ENCODE measurements at regions not wholly inside any gene's neighbourhood (a gene's known extent, or its start where the extent isn't known, plus 50 kb on each side); places are given as distances from the start of the nearest gene placed in this dataset.
A peak's percentile ranks its signal among the peaks of the same experiment; 100 is the strongest.
"Not testable (repeated sequence)": the region's sequence is repeated elsewhere in the genome, so short reads cannot be mapped to it uniquely, and the experiment has no call there.

DNA sequence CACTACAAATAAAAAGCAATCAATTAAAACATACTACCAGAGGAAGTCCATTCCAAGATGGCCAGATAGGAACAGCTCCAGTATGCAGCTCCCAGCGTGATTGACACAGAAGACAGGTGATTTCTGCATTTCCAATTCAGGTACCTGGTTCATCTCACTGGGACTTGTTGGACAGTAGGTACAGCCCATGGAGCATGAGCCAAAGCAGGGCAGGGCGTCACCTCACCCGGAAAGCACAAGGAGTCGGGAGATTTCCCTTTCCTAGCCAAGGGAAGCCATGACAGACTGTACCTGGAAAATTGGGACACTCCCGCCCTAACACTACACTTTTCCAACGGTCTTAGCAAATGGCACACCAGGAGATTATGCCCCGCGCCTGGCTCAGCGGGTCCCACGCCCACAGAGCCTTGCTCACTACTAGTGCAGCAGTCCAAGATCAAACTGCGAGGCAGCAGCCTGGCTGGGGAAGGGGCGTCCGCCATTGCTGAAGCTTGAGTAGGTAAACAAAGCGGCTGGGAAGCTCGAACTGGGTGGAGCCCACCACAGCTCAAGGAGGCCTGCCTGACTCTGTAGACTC is 106.0 kb downstream of the BUD13 start:
- DNase-seq = not testable (repeated sequence)

DNA sequence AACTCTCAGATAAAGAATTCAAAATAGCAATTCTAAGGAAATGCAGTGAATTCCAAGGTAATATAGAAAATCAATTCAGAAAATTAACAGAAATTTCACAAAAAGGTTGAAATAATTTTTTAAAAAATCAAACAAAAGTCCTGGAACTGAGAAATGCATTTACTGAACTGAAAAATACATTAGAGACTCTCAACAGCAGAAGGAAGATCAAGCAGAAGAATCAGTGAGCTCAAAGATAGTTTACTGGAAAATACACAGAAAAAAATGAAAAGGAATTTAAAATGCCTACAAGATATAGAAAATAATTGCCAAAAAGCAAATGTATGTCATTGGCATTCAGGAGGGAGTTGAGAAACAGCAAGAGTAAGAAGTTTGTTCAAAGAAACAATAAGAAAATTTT is 107.3 kb downstream of the BUD13 start:
- DNase-seq = no peak

DNA sequence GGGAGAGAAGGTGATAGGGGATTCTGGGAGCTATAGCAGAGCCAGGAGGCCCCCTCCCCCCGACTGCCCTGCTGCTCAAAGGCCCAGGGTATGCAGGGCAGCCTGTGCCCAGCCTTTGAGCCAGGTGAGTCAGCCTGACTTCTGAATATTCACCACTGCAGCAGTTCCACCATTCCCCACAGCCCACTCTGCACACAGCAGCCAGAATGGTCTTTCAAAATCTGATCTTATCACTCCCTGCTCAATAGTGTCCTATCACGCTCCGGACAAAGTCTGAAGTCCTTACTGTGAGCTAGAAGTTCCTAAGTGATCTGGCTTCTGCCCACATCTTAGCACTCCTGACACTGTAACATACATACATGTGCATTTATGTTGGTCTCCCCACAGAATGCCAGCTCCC is 111.7 kb downstream of the BUD13 start:
- no peak for DNase-seq

DNA sequence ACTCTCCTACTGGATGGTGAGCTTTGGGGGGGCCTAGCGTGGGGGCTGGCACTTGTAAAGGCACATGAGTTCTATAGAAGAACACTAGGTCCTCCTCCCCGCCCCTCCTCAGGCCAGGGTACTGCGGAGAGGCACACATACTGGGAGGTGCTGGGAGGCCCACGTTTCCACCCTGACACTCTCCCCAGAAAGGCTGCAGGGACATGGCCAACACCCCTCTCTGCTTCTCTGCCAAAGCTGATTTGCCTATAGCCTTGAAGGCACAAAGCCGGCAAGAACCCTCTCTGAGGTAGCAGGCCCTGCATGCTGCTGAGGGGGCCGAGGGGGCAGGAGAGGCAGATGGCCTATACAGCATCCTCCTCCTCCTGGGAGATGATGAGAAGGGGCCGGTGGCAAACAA is 112.8 kb downstream of the BUD13 start:
- no peak for DNase-seq

DNA sequence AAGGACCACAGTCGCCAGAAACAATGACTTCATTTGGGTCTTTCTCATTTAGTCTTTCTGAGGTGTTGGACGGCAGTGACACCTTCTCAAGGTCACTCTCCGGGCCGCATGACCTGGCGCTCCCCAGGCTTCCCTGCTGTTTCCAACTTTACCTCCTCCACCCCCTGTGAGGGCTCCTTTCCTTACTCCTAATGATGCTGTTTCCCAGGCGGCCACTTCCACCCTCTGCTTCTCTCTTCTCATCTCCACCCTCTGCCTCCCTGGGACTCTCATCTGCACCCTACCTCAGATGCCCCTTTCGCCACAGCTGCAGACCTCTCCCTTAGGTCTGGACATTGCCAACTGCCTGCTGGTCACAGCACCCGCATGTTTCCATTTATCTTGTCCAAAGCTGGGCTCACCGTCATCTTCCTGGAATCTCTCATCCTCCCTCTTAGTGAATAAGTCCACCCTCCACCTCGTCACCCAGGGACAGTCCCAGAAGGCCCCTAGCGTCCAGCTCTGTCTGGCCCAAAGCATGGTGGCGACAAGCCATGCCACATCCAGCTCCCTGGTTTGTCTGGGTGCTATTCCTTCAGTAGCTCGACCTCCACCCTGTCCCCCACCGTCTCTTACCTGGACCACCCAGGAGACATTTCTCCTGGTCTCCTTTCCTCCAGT is 113.8 kb downstream of the BUD13 start:
- DNase-seq = no peak

DNA sequence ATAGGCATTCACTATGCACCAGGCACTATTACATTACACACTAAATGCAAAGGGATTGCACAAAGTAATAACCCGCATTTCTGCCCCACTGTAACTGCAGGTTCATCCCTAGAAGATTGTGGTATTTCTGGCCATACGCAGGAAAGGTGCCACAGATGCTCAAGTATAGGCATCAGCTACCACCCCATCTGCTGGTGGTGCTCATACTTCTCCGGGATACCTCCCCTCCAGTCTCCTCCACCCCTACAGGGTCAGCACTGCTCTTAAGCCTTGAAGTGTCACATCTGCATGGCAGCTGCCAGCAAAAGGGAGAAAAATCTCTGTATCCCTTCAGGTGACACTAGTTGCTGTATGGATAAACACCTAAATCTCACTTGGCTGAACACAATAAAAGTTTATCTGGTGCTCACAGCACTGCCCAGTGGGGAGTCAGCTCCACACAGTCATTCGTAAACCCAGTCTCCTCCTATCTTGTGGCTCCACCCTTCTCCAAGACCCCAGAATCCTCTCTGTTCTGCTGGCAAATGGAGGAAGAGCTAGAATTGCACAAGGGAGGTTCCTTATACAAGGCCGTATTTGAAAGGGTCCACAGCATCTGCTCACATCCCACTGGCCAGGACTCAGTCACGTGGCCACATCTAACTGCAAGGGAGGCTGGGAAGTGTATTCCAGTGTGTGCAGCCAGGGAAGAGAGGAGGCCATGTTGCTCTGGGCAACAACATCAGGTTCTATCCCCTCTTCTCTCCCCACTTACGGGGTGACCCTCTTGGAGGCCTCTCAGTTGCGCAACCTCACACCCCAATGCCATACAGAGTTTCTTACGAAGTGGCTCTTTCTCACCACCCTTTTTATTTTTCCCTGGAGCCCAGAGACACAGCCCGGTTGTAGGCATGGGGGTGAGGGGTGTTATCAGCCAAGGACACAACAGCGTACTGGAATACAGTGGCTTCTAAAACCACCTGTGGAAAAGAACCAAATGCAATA is 114.7 kb downstream of the BUD13 start:
- DNase-seq = no peak

DNA sequence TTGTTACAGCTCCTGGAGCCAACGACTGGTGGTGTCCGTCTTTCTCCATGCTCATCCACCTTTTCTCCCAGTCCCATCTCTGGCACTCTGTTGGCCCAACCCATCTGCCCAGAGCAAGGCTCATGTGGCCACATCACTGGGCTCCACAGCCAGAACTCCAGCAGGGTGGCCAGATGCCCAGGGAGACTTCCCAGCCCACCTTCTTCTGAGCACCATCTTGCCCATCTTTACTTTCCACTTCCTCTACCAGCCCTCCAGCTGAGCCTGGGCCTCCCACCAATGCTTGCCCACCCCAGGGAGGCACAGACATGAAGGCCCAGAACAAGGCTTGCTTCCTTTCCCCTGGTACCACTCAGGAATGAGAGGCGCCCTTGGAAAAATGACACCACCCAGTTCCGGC is 116.8 kb downstream of the BUD13 start:
- DNase-seq = no peak

DNA sequence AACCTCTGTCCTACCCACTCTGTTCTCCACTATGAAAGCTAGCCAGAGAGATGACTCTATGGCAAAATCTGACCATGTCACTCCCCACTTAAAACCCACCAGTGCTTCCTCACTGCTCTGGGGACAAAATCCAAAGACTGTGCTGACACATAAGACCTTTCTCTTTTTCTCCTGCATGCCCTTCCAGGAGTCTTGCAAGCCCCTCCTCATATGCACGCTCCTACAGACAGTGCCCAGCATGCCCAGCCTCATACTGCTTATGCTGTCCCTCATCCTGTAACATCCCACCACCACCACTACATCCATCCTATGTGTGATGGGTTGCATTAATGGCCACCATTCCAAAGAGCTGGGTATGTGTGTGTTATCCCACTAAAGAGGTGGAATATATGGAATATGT is 118.3 kb downstream of the BUD13 start:
- no peak for DNase-seq

DNA sequence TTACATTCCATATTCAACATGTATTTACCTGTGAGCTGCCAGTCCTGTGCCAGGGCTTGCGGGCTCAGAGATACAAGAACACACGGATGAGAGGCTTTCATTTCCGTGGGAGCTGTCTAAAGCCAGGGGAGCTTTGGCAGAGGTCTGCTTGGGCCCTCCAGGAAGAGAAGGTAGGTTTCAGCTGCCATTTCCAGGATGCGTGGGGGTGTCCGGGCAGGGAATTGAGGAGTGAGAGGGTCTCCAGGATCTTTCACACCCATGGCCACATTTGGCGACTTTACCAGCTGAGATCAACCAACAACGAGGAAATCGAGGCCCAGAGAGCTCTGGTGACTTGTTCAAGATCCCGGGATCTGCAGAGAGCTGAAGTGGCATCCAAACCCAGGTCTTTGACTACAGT is 119.6 kb downstream of the BUD13 start:
- DNase-seq = no peak

DNA sequence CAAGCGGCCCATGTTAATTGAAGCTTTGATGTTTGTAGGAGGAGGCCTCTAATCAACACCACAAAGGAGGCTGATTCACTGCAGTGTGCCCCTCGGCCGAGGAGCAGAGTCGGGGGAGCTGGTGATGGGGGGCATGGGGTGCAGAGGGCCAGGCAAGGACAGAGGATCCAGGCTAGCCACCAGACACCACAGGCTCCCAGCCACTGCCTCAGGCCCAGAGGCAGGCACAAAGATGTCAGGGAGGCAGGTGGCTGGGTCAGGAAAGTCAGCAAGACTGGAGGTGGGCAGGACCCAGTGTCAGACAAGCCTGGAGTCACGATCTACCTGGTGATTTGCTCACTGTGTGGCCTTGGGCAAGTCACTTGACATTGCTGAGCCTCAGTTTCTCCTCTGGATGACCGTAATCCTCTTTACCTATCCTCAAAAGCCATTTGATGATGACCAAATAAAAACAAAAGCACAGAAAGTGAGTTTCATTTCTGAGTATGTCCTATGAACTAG is 121.0 kb downstream of the BUD13 start:
- no peak for DNase-seq

DNA sequence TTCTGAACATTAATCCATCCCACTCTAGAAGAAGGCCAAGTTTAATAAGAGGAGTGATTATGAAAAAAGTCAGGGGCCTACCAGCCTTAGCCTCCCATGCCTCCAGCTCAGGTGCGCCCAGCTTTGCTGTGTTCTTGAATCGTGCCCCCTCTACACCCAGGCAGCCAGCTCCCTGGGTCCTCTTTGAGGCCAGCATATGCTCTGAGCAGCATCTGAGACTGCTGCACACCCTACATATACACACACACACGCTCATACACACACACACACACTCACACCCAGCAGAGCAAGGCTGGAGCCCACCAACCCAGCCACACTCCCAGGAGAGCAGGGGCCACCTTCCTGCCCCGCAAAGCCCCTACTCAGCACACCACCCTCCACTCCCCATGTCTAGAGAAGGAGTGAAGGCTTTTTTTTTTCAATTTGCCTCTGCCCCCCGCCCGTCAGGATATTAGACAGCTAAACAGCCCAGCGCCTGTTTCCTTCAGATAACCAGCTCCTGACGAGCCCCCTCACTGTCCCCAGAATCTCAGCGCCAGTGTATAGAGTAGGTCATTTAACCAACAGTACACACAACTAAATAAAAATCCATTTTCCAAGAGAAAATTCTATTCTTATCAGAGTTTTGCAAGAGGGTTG is 121.6 kb downstream of the BUD13 start:
- no peak for DNase-seq

DNA sequence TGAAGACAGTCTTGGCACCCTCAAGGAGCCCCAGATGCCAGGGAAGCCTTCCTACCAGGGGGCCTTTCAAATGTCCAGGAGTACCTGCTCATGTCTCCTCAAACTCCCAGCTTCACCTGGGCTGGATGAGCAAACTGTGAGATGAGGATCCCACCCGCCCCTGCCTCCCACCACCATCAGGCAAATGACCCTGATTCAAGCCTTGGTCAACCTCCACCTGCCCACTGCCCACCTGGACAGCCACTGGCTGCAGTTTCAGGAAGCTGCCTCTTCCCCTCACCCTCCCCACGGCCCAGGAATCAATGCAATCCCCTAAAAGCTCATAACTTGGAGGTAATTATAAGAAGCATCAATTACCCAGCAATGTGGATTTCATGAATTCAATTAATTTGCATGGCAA is 122.7 kb downstream of the BUD13 start:
- DNase-seq = no peak

DNA sequence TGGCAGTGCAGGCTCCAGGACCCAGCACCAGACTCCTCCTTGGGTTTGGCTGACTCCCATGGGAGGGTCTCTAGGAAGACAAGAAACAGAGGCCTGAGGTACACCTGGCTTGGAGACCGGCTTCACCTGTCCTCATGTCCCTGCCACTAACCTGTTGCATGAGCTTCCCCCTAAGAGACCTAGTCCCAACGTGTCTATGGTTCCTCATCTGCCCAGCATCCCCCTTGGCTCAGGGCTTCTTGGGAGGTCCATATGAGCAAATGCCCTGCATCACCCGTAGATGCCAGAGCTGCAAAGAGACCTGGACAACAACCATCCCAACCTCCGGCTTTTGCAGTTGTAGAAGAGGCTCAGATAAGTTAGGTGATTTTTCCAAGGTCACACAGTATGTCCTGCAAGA is 123.5 kb downstream of the BUD13 start:
- no peak for DNase-seq

DNA sequence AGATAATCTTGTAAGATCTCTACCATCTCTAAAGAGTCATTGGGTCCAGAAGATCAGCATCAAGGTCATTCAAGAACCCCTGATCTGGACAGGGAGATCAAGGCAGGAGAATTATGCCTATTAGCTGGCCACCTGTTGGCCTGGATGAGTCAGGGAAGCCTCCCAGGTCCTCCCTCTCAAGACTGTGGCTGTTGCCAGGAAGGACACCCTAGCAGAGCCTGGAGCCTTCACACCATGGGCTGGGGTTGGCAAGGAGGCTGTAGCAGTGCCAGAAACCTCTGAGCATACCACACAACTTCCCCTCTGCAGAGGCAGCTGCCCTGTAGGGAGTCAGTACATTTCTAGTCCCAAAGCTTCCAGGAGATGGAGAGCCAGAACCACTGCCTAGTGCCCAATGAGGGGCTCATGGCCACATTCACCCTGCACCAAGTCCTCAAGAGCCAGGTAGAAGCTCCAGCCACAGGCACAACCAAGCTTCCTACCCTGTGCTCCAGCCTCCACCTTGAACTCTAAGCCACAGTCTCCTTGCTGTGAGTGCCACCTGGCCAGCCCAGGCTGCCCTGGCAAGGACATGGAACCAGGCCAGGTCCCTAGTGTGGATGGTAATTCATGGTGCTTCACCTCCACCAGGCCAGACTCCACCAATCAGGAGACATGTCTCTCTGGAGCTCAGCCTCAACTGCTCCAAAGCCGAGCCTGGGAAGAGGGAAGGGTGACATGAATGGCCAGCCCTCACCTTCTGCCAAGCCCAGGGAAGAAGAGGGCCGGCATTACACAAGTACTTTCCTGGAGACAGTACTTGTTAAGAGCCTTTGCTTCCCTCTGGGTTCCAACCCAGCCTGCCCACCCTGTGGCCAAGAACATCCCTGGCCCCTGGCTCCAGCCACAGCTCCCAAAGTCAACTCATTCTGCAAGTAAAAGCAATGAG is 124.3 kb downstream of the BUD13 start:
- DNase-seq = peak; percentile 9

DNA sequence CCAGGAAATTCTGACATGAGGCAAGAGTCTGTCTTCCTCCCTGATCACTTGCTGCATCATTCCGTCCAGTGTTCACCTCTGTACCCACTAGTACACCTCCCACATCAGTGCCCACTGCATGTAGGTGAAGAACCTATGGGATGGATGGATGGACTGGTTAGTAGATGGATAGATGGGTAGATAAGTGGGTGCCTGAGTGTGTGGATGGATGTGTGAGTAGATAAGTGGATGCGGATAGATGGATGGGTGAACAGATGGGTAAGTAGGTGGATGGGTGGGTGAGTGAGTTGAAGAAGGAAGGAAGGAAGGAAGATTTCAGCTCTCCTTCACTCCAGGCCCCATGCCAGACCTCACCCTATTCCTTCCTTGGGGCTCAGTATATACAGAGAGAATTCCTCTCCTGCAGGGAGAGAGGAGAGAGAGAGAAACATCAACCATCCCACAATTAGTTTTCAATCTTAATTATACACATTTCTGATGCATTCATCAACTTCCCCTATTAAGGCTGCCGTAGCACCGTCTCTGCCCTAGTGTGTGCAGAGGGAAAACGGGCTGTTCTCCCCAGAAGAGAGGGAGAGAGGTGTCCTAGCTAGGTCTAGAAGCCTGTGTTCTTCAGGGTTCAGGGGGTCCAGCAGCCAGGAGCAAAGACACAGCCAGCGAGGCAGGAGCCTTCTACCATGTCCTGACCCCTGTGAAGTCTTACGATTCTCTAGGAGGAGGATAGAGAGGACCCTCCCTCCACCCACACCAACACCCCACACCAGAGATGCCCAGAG is 125.3 kb downstream of the BUD13 start:
- DNase-seq = no peak

DNA sequence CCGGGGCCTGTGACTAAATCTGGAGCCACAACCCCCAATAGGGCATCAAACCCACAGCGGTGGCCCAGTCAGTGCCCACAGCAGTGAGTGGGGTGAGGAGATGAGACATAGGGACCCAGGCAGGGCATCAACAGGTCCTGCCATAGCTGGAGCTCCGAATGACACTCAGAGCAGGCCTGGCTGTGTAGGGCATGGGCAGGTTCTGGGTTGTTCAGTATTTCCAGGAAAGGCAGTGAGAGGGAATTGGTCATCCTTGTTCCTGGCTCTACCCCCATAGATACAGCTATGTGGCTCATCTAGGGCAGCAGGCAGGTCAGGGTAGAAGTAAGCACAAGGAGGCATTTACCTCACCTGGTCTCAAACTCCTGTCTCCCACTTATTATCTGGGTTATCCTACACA is 126.6 kb downstream of the BUD13 start:
- DNase-seq = no peak

DNA sequence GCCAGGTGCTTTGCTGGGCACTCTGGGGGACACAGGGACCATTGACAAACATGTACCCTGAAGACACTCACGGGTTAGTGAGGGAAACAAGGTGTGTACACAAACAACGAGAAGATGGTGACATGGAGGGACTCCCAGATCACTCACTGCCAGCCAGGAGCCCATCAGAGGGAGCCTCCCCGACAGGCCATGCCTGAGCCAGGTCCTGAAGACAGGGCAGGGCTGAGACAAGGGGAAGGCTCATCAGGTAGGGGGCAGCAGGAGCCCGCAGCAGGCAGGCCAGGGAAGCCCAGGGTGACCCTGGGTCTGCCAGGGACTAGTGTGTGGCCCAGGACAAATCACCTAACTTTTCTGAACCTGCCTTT is 127.9 kb downstream of the BUD13 start:
- no peak for DNase-seq

DNA sequence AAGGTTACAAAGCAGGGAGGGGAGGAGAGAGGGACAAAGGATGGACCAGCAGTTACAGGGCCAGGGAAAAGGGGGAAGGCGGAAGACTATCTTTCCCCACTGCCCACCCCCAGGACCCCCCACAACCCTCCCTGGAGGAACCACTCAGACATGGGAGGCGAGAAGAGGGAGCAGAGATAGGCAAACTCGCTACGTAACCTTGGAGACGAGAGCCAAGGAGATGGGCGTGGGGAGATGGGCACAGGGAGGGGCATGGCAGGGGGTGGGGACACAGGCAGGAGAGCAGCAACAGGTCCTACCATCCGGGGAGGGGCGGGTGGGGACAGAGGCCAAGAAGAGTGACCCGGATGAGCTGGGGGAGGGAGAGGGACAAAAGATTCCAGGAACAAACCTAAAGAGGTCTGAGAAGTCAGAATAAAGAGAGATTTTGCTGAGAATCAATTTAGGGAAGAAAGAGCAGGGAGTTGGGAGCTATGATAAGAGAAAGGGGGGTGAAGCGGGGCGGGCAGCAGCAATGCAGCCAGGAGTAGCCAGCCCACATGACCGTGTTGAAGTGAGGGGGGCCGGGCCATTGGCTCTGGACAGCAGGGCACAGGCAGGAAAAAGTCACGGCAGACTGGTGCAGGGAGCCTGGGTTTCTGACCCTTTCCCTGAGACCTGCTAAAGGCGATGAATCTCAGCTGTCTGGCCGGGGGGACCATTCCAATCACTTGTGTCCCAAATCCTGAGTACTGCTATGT is 128.4 kb downstream of the BUD13 start:
- DNase-seq = no peak

DNA sequence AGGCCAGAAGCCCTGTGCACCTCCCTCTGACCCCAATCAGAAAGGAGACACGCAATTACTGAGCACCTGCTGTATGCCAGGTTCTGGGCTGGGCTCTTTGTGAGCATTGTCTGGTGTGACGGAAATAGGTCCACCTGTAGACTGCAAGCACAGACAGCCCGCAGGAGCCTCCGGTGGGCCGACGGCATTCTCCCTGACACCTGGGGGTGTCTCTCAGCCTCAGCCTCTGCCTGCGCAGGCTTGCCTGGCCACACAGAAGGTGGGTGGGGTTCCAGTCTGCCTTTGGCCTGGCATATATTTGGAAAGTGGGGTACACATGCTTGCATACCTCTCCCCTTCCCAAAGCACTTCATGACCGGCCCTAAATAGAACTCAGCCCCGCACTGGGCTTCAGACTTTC is 129.3 kb downstream of the BUD13 start:
- DNase-seq = no peak

DNA sequence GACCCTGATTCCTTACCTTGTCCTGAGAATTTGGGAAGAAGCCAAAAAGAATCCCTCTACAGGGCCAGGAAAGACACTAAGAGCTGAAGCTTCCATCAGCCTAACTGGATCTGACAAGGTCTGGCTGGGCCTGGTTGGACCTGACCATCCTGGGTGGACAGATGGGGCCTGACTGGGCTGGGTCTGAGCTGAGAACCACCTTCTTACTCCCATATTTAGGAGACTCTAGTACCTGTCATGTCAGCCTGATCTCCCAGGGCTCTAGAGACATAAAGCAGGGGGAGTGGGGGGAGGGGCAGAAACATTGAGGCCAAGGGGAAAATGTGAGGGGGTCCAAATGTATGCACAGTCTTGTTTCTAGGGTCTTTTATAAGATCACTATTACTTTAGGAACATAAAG is 129.9 kb downstream of the BUD13 start:
- DNase-seq = no peak

DNA sequence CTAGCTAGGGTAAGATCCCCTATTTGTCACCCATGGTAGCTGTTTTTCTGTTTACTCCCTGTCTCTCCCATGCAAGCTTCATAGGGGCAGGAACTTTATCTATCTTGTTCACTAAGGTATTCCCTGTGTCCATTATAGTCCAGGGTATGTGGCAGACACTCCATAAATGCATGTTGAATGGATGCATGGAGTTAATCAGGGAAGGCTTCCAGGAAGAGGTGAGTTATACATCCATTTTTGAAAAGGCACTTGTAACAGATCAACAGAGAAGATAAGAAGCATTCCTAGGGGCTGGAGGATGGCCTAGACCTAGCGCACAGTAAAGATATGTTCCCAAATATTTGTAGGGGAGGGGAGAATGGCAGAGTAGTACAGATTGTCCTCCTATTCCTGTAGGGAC is 130.3 kb downstream of the BUD13 start:
- no peak for DNase-seq
